ENCODE measurements at regions not wholly inside any gene's neighbourhood (a gene's known extent, or its start where the extent isn't known, plus 50 kb on each side); places are given as distances from the start of the nearest gene placed in this dataset.

- CTCF ChIA-PET (ENCODE audit: partially characterized antibody): interaction anchor here (1.1 kb wide), 1 partner anchor 61 kb away, joined by 3 read pairs; no protein-coding TSS in a partner anchor
- H3K4me1 ChIP-seq (replicated peaks in 1 of 4; ENCODE audit: control insufficient read depth in 3 of 4, insufficient read depth in 4 of 4, low read length in 3 of 4): no peaks in the 10 kb centered on the region
- H4K91ac ChIP-seq (replicated peaks; ENCODE audit: insufficient read length, low read length): no peak overlapping the region
- H2BK20ac ChIP-seq (ENCODE audit: low read length): no peak overlapping the region
- FAIRE-seq (no peak), DNase-seq (ENCODE audit: low read depth in 1 of 2, low spot score in 2 of 2) (no peak)
- H3K4me3 ChIP-seq (ENCODE audit: extremely low read depth in 1 of 4, insufficient read depth in 2 of 4, low read depth in 3 of 4, low read length in 4 of 4): no peak overlapping the region
- no peaks in the 10 kb centered on the region for H3K36me3 ChIP-seq (ENCODE audit: control insufficient read depth in 2 of 4, insufficient read depth in 4 of 4, low read length in 3 of 4)
- no peak overlapping the region for H3K14ac ChIP-seq (ENCODE audit: insufficient read length)
- no peak overlapping the region for H2BK12ac ChIP-seq (ENCODE audit: low read depth, low read length)
- H3K27me3 ChIP-seq (replicated peaks in 1 of 4; ENCODE audit: control insufficient read depth in 3 of 4, extremely low read depth in 1 of 4, insufficient read depth in 3 of 4, low read length in 3 of 4): no peaks in the 10 kb centered on the region
- no peak overlapping the region for H2AK5ac ChIP-seq (ENCODE audit: low read depth, low read length)
- H3K4me2 ChIP-seq (ENCODE audit: insufficient read depth in 1 of 2, low read depth in 2 of 2, low read length in 2 of 2): no peak overlapping the region
- no peak overlapping the region for H4K8ac ChIP-seq (ENCODE audit: extremely low read depth, insufficient read depth, low read length)
- POLR2A ChIA-PET (ENCODE audit: partially characterized antibody): no interaction called here
- no peak overlapping the region for H3K56ac ChIP-seq (replicated peaks; ENCODE audit: insufficient read length, low read depth, low read length)
- H3K4ac ChIP-seq (replicated peaks; ENCODE audit: insufficient read length, low read depth, low read length): no peak overlapping the region
- no peak overlapping the region for H3K23ac ChIP-seq (ENCODE audit: insufficient read length)
- no peak overlapping the region for H3K27ac ChIP-seq (ENCODE audit: low read depth, low read length)
- 82% methylated on average over 3 of the region's 3 CpGs; no CpG with 5 or more reads in 1 of the 2 experiments for WGBS, 2 experiments (ENCODE audit: extremely low coverage in 1 of 2, insufficient coverage in 1 of 2, insufficient read length in 1 of 2, insufficient replicate concordance in 2 of 2, low coverage in 1 of 2, low lambda C conversion rate in 2 of 2, missing lambda C conversion rate in 1 of 2)
- no peaks in the 10 kb centered on the region for H3K23me2 ChIP-seq (ENCODE audit: low read depth, low read length)
- no peak overlapping the region for H2BK15ac ChIP-seq (ENCODE audit: low read length)
- H3K9ac ChIP-seq (replicated peaks in 1 of 4; ENCODE audit: extremely low read depth in 1 of 4, low read depth in 3 of 4, low read length in 3 of 4): no peak overlapping the region
- H4K20me1 ChIP-seq (replicated peaks in 1 of 2; ENCODE audit: control insufficient read depth in 1 of 2, insufficient read depth in 2 of 2, low read length in 2 of 2): no peaks in the 10 kb centered on the region
- no peaks in the 10 kb centered on the region for H3K79me1 ChIP-seq (ENCODE audit: low read depth, low read length)
- H4K5ac ChIP-seq (ENCODE audit: insufficient read length, low read depth, low read length): no peak overlapping the region
- no peak overlapping the region for H3K18ac ChIP-seq (ENCODE audit: extremely low read depth, low read length)
- no peak overlapping the region for H2BK120ac ChIP-seq (replicated peaks; ENCODE audit: low read depth, low read length)
- no peaks in the 10 kb centered on the region for H3K79me2 ChIP-seq (ENCODE audit: control insufficient read depth in 1 of 2, insufficient read depth in 2 of 2, low read length in 2 of 2)
- peak overlapping the region; percentile 8; the same call in 1 of the 2 replicates for H2BK5ac ChIP-seq (ENCODE audit: low read depth, low read length)
- H3K9me3 ChIP-seq (ENCODE audit: insufficient read depth in 2 of 2, low read depth in 1 of 2, low read length in 1 of 2): no peaks in the 10 kb centered on the region
- no peak overlapping the region; the same call in 1 of the 2 replicates for H2AFZ ChIP-seq (ENCODE audit: low read length)
- no peak for TF ChIP-seq NRF1 (IDR thresholded peaks at IDR 0.05; ENCODE audit: low read depth, low read length)
- no peak for TF ChIP-seq RFX5 (IDR thresholded peaks at IDR 0.05; ENCODE audit: borderline replicate concordance, low read depth, low read length)
- no peak for TF ChIP-seq EP300 (IDR thresholded peaks at IDR 0.05; ENCODE audit: borderline replicate concordance in 1 of 2, low read depth in 2 of 2, low read length in 2 of 2)
- no peak for TF ChIP-seq CREB1 (IDR thresholded peaks at IDR 0.05)
- TF ChIP-seq HDAC6 (IDR thresholded peaks at IDR 0.05; ENCODE audit: low read depth, low read length): no peak
- TF ChIP-seq CTCF (IDR thresholded peaks at IDR 0.05; ENCODE audit: control extremely low read depth in 1 of 3, insufficient read depth in 1 of 3, low read depth in 1 of 3, low read length in 3 of 3): no peak
- TF ChIP-seq GTF2F1 (IDR thresholded peaks at IDR 0.05; ENCODE audit: borderline replicate concordance, low read depth, low read length): no peak
- no peak for TF ChIP-seq TEAD4 (IDR thresholded peaks at IDR 0.05; ENCODE audit: low read depth, low read length)
- no peak for TF ChIP-seq TAF7 (optimal IDR thresholded peaks at IDR 0.05; ENCODE audit: borderline replicate concordance, low read depth, low read length)
- no peak for TF ChIP-seq MAFK (IDR thresholded peaks at IDR 0.05; ENCODE audit: low read depth, low read length)
- no peak for TF ChIP-seq FOSL1 (IDR thresholded peaks at IDR 0.05; ENCODE audit: insufficient read depth, low read depth, low read length)
- TF ChIP-seq SIX5 (IDR thresholded peaks at IDR 0.05; ENCODE audit: low read depth, low read length): no peak
- no peak for TF ChIP-seq KDM4A (IDR thresholded peaks at IDR 0.05; ENCODE audit: low read depth, low read length, severe bottlenecking)
These were observed 540.7 kb upstream of the TMEFF2 start for GRCh38 chr2:192735447-192735846.
